LNCAP (cell line): ENCODE measurements at regions not wholly inside any gene's neighbourhood (a gene's known extent, or its start where the extent isn't known, plus 50 kb on each side); places are given as distances from the start of the nearest gene placed in this dataset.

Experiments used
- CTCF ChIP-seq: fragments of 450-650 bp; IDR thresholded peaks from 2 replicates; pipeline ENCODE4 v1.5.1; 2017; ENCODE audit warnings: mild to moderate bottlenecking

- TF ChIP-seq CTCF = no peak
Observed at GRCh38 chr6:4486568-4487315, 289.5 kb upstream of the CDYL start.

- TF ChIP-seq CTCF = no peak
Observed at GRCh38 chr6:4485735-4486134, 290.5 kb upstream of the CDYL start.

- no peak for TF ChIP-seq CTCF
Observed at GRCh38 chr6:4482461-4482860, 293.7 kb upstream of the CDYL start.

- TF ChIP-seq CTCF = no peak
Observed at GRCh38 chr6:4480788-4481735, 295.1 kb upstream of the CDYL start.

GRCh38 chr6:4478098-4478497 lies 298.1 kb upstream of the CDYL start:
- no peak for TF ChIP-seq CTCF

GRCh38 chr6:4474810-4475209 lies 301.4 kb upstream of the CDYL start:
- TF ChIP-seq CTCF = no peak

- no peak for TF ChIP-seq CTCF
Observed at GRCh38 chr6:4472969-4473642, 303.1 kb upstream of the CDYL start.
